ENCODE measurements at regions not wholly inside any gene's neighbourhood (a gene's known extent, or its start where the extent isn't known, plus 50 kb on each side); places are given as distances from the start of the nearest gene placed in this dataset.

- DNase-seq = no peak
These were observed 324.4 kb upstream of the MPDZ start for GRCh38 chr9:13603921-13604320.

- DNase-seq = no peak
These were observed 319.2 kb upstream of the MPDZ start for GRCh38 chr9:13598738-13599137.

- no peak for DNase-seq
These were observed 317.9 kb upstream of the MPDZ start for GRCh38 chr9:13597427-13597826.

GRCh38 chr9:13597004-13597403, 317.5 kb upstream of the MPDZ start:
- DNase-seq = no peak

GRCh38 chr9:13596383-13596970, 317.0 kb upstream of the MPDZ start:
- DNase-seq = no peak

GRCh38 chr9:13590996-13591395, 311.5 kb upstream of the MPDZ start:
- no peak for DNase-seq

GRCh38 chr9:13589034-13589737, 309.7 kb upstream of the MPDZ start:
- no peak for DNase-seq

- DNase-seq = peak in 5 of 58 donors; percentile 8 to 56 (median 25)
These were observed 308.9 kb upstream of the MPDZ start for GRCh38 chr9:13588151-13589033.

- peak in 43 of 58 donors; percentile 9 to 78 (median 40) for DNase-seq
These were observed 308.1 kb upstream of the MPDZ start for GRCh38 chr9:13587571-13587970.

- DNase-seq = peak in 1 of 58 donors; percentile 43
These were observed 307.3 kb upstream of the MPDZ start for GRCh38 chr9:13586587-13587374.

GRCh38 chr9:13580760-13581159, 301.3 kb upstream of the MPDZ start:
- no peak for DNase-seq

- DNase-seq = no peak
These were observed 300.6 kb upstream of the MPDZ start for GRCh38 chr9:13580131-13580530.

GRCh38 chr9:13576101-13576500, 296.6 kb upstream of the MPDZ start:
- no peak for DNase-seq

GRCh38 chr9:13575558-13575957, 296.1 kb upstream of the MPDZ start:
- DNase-seq = no peak

GRCh38 chr9:13570068-13570974, 290.8 kb upstream of the MPDZ start:
- peak in 2 of 58 donors; percentile 3 to 30 for DNase-seq

- peak in 2 of 58 donors; percentile 2 to 41 for DNase-seq
These were observed 290.1 kb upstream of the MPDZ start for GRCh38 chr9:13569602-13570067.

- peak in 46 of 58 donors; percentile 4 to 81 (median 40) for DNase-seq
These were observed 289.5 kb upstream of the MPDZ start for GRCh38 chr9:13568841-13569601.

- peak in 20 of 58 donors; percentile 3 to 81 (median 43) for DNase-seq
These were observed 288.9 kb upstream of the MPDZ start for GRCh38 chr9:13568405-13568804.

- DNase-seq = no peak
These were observed 288.3 kb upstream of the MPDZ start for GRCh38 chr9:13567833-13568232.

Measured in anterior cingulate cortex (tissue), 58 donors.